GM23338 (cell line): ENCODE measurements at regions not wholly inside any gene's neighbourhood (a gene's known extent, or its start where the extent isn't known, plus 50 kb on each side); places are given as distances from the start of the nearest gene placed in this dataset.

ENCODE experiments used
- ATAC-seq: fragments of 200-7000 bp; cut with Tn5 transposase; 3 replicates; pipeline ENCODE4 v1.9.1; 2020
- DNase-seq: peaks from one replicate; pipeline ENCODE4 v3.0.0-alpha.2; 2015; ENCODE audit warnings: low spot score
- H2AFZ ChIP-seq: fragments of 200-600 bp; sonication (generic); 2 replicates; pipeline ENCODE4 v1.8.0; 2016; ENCODE audit warnings: antibody characterized with exemption, mild to moderate bottlenecking, moderate library complexity
- H3F3A ChIP-seq: fragments of 200-600 bp; sonication (generic); replicated peaks from 2 replicates; pipeline ENCODE4 v1.8.0; 2017; ENCODE audit warnings: antibody characterized with exemption, mixed run types, low read depth
- H3K27ac ChIP-seq: fragments of 200-600 bp; sonication (generic); 2 replicates; pipeline ENCODE4 v1.6.1; 2016; ENCODE audit warnings: low read depth
- H3K27me3 ChIP-seq: fragments of 200-600 bp; sonication (generic); 2 replicates; pipeline ENCODE4 v1.8.0; 2016; ENCODE audit warnings: mild to moderate bottlenecking, mixed run types, moderate library complexity; ENCODE audit not compliant: insufficient read depth
- H3K36me3 ChIP-seq: fragments of 200-600 bp; sonication (generic); 2 replicates; pipeline ENCODE4 v1.8.0; 2016; ENCODE audit warnings: mild to moderate bottlenecking; ENCODE audit not compliant: insufficient read depth
- H3K4me1 ChIP-seq: fragments of 200-600 bp; sonication (generic); 2 replicates; pipeline ENCODE4 v1.8.0; 2016; ENCODE audit warnings: mild to moderate bottlenecking, moderate library complexity; ENCODE audit not compliant: insufficient read depth
- H3K4me2 ChIP-seq: fragments of 200-600 bp; sonication (generic); 2 replicates; pipeline ENCODE4 v1.7.1; 2017; ENCODE audit warnings: mixed run types
- H3K4me3 ChIP-seq: fragments of 200-600 bp; sonication (generic); 2 replicates; pipeline ENCODE4 v1.6.1; 2016; ENCODE audit warnings: mixed run types
- H3K79me2 ChIP-seq: fragments of 200-600 bp; sonication (generic); replicated peaks from 2 replicates; pipeline ENCODE4 v1.8.0; 2017; ENCODE audit warnings: mild to moderate bottlenecking; ENCODE audit not compliant: insufficient read depth
- H3K9me2 ChIP-seq: fragments of 200-600 bp; sonication (generic); 2 replicates; pipeline ENCODE4 v1.8.0; 2017; ENCODE audit not compliant: insufficient read depth
- H4K20me1 ChIP-seq: fragments of 200-600 bp; sonication (generic); replicated peaks from 2 replicates; pipeline ENCODE4 v1.8.0; 2017; ENCODE audit warnings: mild to moderate bottlenecking; ENCODE audit not compliant: insufficient read depth
- H3K27ac Mint-ChIP-seq: 2 replicates; pipeline ENCODE4 v1.8.0; 2020; ENCODE audit warnings: inconsistent platforms, mild to moderate bottlenecking, moderate library complexity, mixed read lengths
- H3K27me3 Mint-ChIP-seq: 3 replicates; pipeline ENCODE4 v1.8.0; 2022; ENCODE audit warnings: low read depth, mild to moderate bottlenecking, moderate library complexity, mixed read lengths, inconsistent platforms; ENCODE audit not compliant: insufficient read depth, poor library complexity
- H3K36me3 Mint-ChIP-seq: 3 replicates; pipeline ENCODE4 v1.8.0; 2021; ENCODE audit warnings: low read depth, mild to moderate bottlenecking, inconsistent platforms, moderate library complexity, mixed read lengths
- H3K4me1 Mint-ChIP-seq: 3 replicates; pipeline ENCODE4 v1.8.0; 2020; ENCODE audit warnings: mild to moderate bottlenecking, inconsistent platforms, mixed read lengths
- H3K4me3 Mint-ChIP-seq: 3 replicates; pipeline ENCODE4 v1.8.0; 2021; ENCODE audit warnings: moderate library complexity, mild to moderate bottlenecking, inconsistent platforms, mixed read lengths
- H3K9me3 Mint-ChIP-seq: 3 replicates; pipeline ENCODE4 v1.8.0; 2020; ENCODE audit warnings: moderate library complexity, mild to moderate bottlenecking, inconsistent platforms, mixed read lengths
- CREB1 ChIP-seq: fragments of 250-450 bp; sonication (Bioruptor Pico); IDR thresholded peaks from 2 replicates; pipeline ENCODE4 v1.5.0; 2020; ENCODE audit warnings: low read depth, mild to moderate bottlenecking, moderate library complexity
- EZH2phosphoT487 ChIP-seq: fragments of 200-600 bp; sonication (generic); IDR thresholded peaks from one replicate; pipeline ENCODE4 v1.8.1; 2018; ENCODE audit warnings: antibody characterized with exemption; ENCODE audit not compliant: unreplicated experiment
- JUNB ChIP-seq: IDR thresholded peaks from one replicate; pipeline ENCODE4 v1.6.1; 2016; ENCODE audit warnings: antibody characterized with exemption; ENCODE audit not compliant: unreplicated experiment
- ZNF114 ChIP-seq: fragments of 250-450 bp; sonication (Bioruptor Pico); IDR thresholded peaks from 2 replicates; pipeline ENCODE4 v1.5.0; 2020; ENCODE audit warnings: mild to moderate bottlenecking, moderate library complexity
- ZNF331 ChIP-seq: fragments of 250-450 bp; sonication (Bioruptor Pico); IDR thresholded peaks from 2 replicates; pipeline ENCODE4 v1.5.0; 2020; ENCODE audit warnings: low read depth, mild to moderate bottlenecking, moderate library complexity
- TF ChIP-seq, protein P1 (sequence below), 2 experiments: fragments of 200-600 bp in 1 of 2; sonication (generic) in 1 of 2; conservative IDR thresholded peaks; 2 replicates each; pipeline versions ENCODE4 v1.5.1 to v1.6.1; 2016 to 2017; ENCODE audit warnings: antibody characterized with exemption in 2 of 2, low read depth in 2 of 2, mild to moderate bottlenecking in 2 of 2, moderate library complexity in 1 of 2
- TF ChIP-seq, protein P2 (sequence below): IDR thresholded peaks from 2 replicates; pipeline ENCODE4 v1.6.1; 2016; ENCODE audit warnings: antibody characterized with exemption
- TF ChIP-seq, protein P3 (sequence below): fragments of 250-450 bp; sonication (Bioruptor Pico); IDR thresholded peaks from 2 replicates; pipeline ENCODE4 v1.5.0; 2020; ENCODE audit warnings: mild to moderate bottlenecking, moderate library complexity

DNA sequence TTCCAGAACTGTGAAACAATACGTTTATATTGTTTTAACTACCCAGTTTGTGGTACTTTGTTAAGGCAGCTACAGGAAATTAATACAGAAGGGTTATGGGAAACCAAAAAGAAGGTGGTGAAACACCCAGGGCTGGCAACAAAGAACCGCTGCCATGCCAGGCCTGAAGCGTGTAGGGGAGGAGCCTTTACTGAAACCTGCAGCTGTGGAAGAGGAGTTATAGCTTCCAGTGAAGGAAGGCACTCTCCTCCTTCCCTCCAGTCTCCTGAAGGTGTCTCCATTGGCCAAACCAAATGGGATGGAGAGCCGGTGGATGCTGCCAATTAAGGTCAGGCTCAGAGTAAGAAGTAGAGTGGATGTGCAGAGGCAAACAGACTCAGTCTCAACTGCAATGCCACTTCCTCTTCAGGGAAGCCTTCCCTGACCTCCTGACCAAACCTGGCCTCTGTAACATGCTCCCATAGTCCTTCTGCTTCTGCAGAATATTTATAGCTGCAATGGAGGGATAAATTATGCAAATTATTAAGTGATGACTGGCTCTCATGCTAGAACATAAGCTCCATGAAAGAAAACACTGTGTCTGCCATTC is 168.3 kb downstream of the DAD1 start:
- H3K27me3 Mint-ChIP-seq: peaks cover 3% of the 10 kb centered on the region
- Histone ChIP-seq H3K79me2 (no peaks in the 10 kb centered on the region), H2AFZ (no peak overlapping the region), H4K20me1 (no peaks in the 10 kb centered on the region), H3K4me1 (peaks cover 6% of the 10 kb centered on the region), H3F3A (no peaks in the 10 kb centered on the region), H3K36me3 (no peaks in the 10 kb centered on the region), H3K27me3 (no peaks in the 10 kb centered on the region), H3K9me2 (no peaks in the 10 kb centered on the region), H3K4me2 (no peak overlapping the region), H3K4me3 (no peak overlapping the region), H3K27ac (no peak overlapping the region)
- H3K9me3 Mint-ChIP-seq: peaks cover 3% of the 10 kb centered on the region; the same call in 1 of the 3 replicates
- H3K4me3 Mint-ChIP-seq: no peak overlapping the region
- ATAC-seq (no peak), DNase-seq (no peak)
- H3K4me1 Mint-ChIP-seq: peaks cover 15% of the 10 kb centered on the region
- no peak overlapping the region for H3K27ac Mint-ChIP-seq
- H3K36me3 Mint-ChIP-seq: no peaks in the 10 kb centered on the region
- TF ChIP-seq, protein P1, sequence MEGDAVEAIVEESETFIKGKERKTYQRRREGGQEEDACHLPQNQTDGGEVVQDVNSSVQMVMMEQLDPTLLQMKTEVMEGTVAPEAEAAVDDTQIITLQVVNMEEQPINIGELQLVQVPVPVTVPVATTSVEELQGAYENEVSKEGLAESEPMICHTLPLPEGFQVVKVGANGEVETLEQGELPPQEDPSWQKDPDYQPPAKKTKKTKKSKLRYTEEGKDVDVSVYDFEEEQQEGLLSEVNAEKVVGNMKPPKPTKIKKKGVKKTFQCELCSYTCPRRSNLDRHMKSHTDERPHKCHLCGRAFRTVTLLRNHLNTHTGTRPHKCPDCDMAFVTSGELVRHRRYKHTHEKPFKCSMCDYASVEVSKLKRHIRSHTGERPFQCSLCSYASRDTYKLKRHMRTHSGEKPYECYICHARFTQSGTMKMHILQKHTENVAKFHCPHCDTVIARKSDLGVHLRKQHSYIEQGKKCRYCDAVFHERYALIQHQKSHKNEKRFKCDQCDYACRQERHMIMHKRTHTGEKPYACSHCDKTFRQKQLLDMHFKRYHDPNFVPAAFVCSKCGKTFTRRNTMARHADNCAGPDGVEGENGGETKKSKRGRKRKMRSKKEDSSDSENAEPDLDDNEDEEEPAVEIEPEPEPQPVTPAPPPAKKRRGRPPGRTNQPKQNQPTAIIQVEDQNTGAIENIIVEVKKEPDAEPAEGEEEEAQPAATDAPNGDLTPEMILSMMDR (conservative IDR thresholded peaks at IDR 0.05; ENCODE audit: low read depth in 2 of 2): 0 out of 4 replicates have a peak, but pooled peaks of 1 of the 2 experiments have one; percentile 12
- TF ChIP-seq CREB1 (CRISPR knock-in tag): no peak

DNA sequence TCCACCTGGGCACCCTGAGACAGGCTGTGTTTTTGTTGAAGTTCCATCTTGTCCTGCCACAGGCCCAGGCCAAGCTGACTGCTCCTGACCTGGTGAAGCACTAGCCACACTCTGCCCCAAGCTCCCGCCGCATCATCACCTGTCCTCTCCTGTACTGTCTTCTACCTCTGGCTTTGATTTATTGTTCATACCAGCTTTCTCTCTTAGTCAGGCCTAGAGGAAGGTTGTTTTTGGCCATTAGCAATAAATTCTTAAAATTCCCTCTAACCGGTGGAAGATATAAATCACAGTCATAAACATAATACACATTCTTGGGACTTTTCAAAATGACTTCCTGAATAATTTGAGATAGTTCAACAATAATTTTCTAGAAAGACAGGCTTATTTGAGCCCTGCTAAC is 169.4 kb downstream of the DAD1 start:
- Mint-ChIP-seq H3K27me3 (no peaks in the 10 kb centered on the region), H3K36me3 (no peaks in the 10 kb centered on the region), H3K4me3 (no peak overlapping the region), H3K27ac (no peak overlapping the region; the same call in 1 of the 2 replicates), H3K9me3 (peaks cover 3% of the 10 kb centered on the region; the same call in 1 of the 3 replicates), H3K4me1 (peaks cover 21% of the 10 kb centered on the region)
- no peak for ATAC-seq
- no peaks in the 10 kb centered on the region for H3K27me3 ChIP-seq
- H3K4me2 ChIP-seq: no peak overlapping the region
- no peak overlapping the region for H2AFZ ChIP-seq
- H3K79me2 ChIP-seq: no peaks in the 10 kb centered on the region
- DNase-seq: no peak
- no peaks in the 10 kb centered on the region for H4K20me1 ChIP-seq
- TF ChIP-seq ZNF114 (CRISPR knock-in tag) (no peak), ZNF331 (CRISPR knock-in tag) (no peak), JUNB (no peak), EZH2phosphoT487 (no peak)
- TF ChIP-seq, protein P2, sequence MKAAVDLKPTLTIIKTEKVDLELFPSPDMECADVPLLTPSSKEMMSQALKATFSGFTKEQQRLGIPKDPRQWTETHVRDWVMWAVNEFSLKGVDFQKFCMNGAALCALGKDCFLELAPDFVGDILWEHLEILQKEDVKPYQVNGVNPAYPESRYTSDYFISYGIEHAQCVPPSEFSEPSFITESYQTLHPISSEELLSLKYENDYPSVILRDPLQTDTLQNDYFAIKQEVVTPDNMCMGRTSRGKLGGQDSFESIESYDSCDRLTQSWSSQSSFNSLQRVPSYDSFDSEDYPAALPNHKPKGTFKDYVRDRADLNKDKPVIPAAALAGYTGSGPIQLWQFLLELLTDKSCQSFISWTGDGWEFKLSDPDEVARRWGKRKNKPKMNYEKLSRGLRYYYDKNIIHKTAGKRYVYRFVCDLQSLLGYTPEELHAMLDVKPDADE: no peak
- TF ChIP-seq, protein P3, sequence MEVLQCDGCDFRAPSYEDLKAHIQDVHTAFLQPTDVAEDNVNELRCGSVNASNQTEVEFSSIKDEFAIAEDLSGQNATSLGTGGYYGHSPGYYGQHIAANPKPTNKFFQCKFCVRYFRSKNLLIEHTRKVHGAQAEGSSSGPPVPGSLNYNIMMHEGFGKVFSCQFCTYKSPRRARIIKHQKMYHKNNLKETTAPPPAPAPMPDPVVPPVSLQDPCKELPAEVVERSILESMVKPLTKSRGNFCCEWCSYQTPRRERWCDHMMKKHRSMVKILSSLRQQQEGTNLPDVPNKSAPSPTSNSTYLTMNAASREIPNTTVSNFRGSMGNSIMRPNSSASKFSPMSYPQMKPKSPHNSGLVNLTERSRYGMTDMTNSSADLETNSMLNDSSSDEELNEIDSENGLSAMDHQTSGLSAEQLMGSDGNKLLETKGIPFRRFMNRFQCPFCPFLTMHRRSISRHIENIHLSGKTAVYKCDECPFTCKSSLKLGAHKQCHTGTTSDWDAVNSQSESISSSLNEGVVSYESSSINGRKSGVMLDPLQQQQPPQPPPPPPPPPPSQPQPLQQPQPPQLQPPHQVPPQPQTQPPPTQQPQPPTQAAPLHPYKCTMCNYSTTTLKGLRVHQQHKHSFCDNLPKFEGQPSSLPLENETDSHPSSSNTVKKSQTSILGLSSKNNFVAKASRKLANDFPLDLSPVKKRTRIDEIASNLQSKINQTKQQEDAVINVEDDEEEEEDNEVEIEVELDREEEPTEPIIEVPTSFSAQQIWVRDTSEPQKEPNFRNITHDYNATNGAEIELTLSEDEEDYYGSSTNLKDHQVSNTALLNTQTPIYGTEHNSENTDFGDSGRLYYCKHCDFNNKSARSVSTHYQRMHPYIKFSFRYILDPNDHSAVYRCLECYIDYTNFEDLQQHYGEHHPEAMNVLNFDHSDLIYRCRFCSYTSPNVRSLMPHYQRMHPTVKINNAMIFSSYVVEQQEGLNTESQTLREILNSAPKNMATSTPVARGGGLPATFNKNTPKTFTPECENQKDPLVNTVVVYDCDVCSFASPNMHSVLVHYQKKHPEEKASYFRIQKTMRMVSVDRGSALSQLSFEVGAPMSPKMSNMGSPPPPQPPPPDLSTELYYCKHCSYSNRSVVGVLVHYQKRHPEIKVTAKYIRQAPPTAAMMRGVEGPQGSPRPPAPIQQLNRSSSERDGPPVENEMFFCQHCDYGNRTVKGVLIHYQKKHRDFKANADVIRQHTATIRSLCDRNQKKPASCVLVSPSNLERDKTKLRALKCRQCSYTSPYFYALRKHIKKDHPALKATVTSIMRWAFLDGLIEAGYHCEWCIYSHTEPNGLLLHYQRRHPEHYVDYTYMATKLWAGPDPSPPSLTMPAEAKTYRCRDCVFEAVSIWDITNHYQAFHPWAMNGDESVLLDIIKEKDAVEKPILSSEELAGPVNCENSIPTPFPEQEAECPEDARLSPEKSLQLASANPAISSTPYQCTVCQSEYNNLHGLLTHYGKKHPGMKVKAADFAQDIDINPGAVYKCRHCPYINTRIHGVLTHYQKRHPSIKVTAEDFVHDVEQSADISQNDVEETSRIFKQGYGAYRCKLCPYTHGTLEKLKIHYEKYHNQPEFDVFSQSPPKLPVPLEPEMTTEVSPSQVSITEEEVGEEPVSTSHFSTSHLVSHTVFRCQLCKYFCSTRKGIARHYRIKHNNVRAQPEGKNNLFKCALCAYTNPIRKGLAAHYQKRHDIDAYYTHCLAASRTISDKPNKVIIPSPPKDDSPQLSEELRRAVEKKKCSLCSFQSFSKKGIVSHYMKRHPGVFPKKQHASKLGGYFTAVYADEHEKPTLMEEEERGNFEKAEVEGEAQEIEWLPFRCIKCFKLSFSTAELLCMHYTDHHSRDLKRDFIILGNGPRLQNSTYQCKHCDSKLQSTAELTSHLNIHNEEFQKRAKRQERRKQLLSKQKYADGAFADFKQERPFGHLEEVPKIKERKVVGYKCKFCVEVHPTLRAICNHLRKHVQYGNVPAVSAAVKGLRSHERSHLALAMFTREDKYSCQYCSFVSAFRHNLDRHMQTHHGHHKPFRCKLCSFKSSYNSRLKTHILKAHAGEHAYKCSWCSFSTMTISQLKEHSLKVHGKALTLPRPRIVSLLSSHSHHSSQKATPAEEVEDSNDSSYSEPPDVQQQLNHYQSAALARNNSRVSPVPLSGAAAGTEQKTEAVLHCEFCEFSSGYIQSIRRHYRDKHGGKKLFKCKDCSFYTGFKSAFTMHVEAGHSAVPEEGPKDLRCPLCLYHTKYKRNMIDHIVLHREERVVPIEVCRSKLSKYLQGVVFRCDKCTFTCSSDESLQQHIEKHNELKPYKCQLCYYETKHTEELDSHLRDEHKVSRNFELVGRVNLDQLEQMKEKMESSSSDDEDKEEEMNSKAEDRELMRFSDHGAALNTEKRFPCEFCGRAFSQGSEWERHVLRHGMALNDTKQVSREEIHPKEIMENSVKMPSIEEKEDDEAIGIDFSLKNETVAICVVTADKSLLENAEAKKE (CRISPR knock-in tag): no peak
- no peaks in the 10 kb centered on the region for H3F3A ChIP-seq
- H3K27ac ChIP-seq: no peak overlapping the region
- H3K9me2 ChIP-seq: no peaks in the 10 kb centered on the region
- H3K4me1 ChIP-seq: peaks cover 6% of the 10 kb centered on the region
- no peaks in the 10 kb centered on the region for H3K36me3 ChIP-seq
- H3K4me3 ChIP-seq: no peak overlapping the region
